ENCODE measurements at regions not wholly inside any gene's neighbourhood (a gene's known extent, or its start where the extent isn't known, plus 50 kb on each side); places are given as distances from the start of the nearest gene placed in this dataset.

GRCh38 chr3:72247126-72247525, 462.2 kb upstream of the PROK2 start:
- no peak for DNase-seq

DNA sequence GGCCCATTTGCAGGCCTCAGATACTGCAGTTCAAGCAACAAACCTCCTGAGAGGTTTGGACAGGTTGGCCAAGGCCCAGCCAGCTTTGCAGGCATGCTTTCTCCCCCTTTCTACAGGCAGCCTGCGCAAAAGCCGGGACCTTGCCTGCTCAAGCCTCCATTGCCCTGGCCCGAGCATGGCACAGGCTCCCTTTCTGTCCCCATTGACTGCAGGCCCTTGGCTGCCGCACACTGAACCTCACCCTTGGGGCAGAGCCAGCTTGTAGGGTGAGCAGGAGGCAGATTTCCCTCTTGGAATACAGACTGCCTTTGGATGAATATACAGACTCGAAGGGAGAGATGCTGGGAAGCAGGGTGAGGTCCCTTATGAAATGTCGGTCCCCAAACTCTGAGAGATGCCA, 461.7 kb upstream of the PROK2 start:
- no peak for DNase-seq

- no peak for DNase-seq
These were observed 460.3 kb upstream of the PROK2 start for GRCh38 chr3:72245183-72245811.

GRCh38 chr3:72244396-72244795, 459.4 kb upstream of the PROK2 start:
- no peak for DNase-seq

- DNase-seq = no peak
These were observed 457.4 kb upstream of the PROK2 start for GRCh38 chr3:72242326-72242725.

DNA sequence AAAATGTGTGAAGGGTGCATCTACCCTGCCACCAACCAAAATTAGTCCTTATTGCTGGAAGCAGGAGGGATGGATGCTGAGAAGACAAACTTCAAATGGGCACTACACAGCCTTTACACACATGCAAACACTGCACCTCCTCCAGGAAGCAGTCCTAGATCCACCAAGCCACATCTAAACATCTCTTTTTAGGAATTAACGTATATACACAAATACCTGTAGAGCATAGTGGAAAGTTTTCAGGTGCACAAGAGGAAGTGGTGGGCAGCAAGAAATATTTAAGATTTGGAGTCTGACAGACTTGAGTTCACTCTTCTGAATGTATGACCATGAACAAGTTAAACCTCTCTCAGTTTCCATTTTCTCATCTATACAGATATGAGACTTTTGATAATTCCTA, 456.6 kb upstream of the PROK2 start:
- DNase-seq = no peak

GRCh38 chr3:72240531-72240930, 455.6 kb upstream of the PROK2 start:
- DNase-seq = no peak

DNA sequence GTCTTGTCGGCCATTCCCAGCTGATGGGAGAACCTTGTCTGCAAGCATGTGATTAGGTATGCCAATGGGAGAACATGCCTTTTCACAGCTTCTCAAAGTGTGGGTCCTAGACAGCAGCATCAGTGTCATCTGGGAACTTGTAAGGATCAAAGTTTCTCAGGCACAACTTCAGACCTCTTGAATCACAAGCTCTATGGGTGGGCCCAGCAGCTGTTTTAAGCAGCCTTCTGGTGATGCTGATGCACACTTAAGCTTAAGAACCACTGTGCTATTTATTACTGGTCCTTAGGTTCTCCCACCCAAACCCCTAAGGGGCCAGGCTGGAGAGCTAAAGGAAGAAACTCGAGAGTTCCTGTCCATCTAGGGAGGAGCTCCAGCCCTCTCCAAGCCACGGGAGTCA, 453.9 kb upstream of the PROK2 start:
- DNase-seq = no peak

GRCh38 chr3:72238010-72238691, 453.2 kb upstream of the PROK2 start:
- DNase-seq = no peak

- DNase-seq = no peak
These were observed 452.7 kb upstream of the PROK2 start for GRCh38 chr3:72237679-72238009.

GRCh38 chr3:72234391-72234790, 449.4 kb upstream of the PROK2 start:
- DNase-seq = no peak

- no peak for DNase-seq
These were observed 448.6 kb upstream of the PROK2 start for GRCh38 chr3:72233571-72233970.

GRCh38 chr3:72232777-72233176, 447.8 kb upstream of the PROK2 start:
- no peak for DNase-seq

DNA sequence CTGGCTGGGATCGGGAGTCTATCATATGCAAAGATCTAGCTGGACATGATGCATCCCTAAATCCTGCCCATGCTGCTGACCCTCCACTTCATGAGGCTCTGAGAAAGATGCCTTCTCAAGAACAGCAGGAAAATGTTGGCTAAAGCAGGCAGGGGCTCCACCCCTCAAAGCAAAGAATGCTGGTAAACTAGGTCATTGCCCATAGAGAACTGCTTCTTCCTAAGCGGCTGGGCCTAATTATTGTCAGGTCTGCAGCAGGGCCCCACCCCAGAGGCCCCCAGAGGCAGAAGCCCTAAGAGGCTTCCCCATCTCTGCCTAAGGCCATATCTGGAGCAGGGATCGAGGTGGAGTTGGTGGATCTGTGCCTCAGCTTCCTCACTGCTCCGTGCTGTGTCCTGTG, 447.4 kb upstream of the PROK2 start:
- no peak for DNase-seq

- DNase-seq = no peak
These were observed 446.7 kb upstream of the PROK2 start for GRCh38 chr3:72231439-72232196.

DNA sequence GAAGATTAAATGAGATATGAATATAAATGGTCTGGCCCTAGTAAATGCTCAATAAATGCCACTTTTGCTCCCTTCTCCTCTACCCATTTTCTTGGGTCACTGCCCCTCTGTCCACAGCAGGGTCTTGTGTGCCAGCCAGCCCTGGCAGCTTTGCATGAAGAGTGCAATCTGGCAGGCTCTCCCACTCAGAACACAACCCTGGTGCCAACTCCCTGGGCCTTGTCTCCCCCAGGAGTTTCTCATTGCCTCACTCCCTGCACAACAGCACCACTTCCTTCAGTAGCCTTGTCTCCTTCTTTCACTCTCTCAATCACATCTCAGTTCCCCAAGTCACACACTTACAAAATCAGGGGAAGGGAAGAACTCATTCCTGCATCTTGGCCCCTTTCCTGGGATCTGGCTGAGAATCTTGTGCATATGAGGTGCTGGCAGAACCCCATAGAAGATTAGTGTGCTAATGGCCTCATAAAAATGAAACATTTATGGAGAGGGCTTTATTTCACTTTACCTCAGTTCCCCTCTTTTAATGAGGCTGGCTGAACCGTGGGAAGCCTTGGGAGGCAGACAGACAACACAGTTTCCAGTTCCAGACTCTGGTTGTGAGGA, 445.9 kb upstream of the PROK2 start:
- DNase-seq = no peak

- DNase-seq = no peak
These were observed 445.0 kb upstream of the PROK2 start for GRCh38 chr3:72229952-72230351.

DNA sequence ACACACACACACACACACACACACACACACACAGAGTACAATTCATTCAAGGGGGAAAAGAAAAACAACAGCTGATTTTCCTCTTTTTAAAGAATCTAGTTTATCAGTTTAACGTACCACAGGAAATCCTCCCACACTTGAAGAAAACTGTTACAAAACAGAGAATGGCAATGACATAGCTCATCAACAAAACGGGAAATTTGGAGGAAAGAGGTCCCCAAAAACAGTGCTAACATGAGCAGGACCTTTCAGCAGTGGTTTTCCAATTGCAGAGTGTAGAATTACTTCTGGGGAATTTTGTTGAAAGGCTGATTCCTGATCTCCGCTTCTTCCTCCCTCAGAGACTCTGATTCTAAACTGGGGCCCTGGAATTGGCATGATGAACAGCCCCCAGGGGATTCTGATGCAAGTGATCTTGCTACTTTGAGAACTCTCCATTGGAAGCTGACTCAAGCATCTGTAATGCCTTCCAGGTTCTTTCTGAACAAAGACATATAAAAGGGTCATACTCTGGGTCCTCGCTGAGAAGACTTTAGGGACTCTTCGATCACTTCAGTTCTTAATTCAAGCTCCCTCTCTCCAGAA, 442.6 kb upstream of the PROK2 start:
- DNase-seq = no peak

DNA sequence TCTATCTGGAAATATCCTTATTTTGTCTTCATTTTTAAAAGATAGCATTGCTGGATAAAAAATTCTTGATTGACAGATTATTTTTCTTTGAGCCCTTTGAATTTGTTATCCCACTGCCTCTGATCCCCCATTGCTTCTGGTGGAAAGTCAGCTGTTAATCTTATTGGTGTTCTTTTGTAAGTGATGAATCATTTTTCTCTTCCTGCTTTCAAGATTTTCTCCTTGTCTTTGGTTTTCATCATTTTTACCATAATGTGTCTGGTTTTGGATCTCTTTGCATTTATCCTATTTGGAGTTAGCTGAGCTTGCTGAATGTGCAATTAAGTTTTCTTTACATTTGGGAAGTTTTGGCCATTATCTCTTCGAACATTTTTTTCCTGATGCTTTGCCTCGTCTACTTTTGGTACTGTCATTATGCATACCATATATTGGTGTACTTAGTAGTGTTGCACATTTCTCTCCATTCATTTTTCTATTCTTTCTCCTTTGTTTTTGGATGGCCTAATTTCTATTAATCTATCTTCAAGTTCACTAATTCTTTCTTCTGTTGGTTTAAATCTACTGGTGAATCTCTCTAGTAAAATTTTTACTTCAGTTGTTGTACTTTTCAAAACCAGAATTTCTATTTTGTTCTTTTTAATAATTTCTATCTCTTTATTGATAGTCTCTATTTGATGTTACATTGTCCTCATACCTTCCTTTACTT, 440.0 kb upstream of the PROK2 start:
- no peak for DNase-seq

DNA sequence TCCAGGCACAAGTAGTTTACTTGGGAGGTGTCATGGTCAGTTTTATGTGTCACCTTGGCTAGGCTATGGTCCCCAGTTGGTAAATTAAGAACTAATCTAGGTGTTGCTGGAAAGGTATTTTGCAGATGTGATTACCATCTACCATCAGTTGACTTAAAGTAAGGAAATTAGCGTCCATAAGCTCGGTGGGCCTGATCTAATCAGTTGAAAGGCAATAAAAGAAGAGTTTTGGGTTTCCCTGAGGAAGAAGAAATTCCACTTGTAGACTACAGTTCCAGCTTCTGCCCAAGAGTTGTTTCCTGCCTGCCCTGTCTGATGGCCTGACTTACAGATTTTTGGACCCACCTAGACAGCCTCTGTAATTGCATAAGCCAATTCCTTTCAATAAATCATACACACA, 438.7 kb upstream of the PROK2 start:
- DNase-seq = no peak

GRCh38 chr3:72223116-72223515, 438.2 kb upstream of the PROK2 start:
- no peak for DNase-seq

DNA sequence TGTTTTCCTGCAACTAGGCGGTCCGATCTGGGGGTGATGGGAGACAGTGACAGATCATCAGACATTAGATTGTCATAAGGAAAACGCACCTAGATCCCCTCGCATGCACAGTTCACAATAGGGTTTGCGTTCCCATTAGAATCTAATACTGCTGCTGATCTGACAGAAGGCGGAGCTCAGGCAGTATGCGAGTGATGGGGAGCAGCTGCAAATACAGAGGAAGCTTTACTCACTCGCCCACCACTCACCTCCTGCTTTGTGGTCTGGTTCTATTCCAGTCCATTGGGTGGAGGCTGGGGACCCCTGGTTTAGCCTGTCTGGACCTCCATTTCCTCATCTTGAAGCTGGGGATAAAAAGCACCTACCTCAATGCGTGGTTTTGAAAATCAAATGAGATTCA, 437.5 kb upstream of the PROK2 start:
- DNase-seq = no peak

- no peak for DNase-seq
These were observed 436.0 kb upstream of the PROK2 start for GRCh38 chr3:72220946-72221345.
